AG10803 (cell line): ENCODE measurements at regions not wholly inside any gene's neighbourhood (a gene's known extent, or its start where the extent isn't known, plus 50 kb on each side); places are given as distances from the start of the nearest gene placed in this dataset.
"Not testable (repeated sequence)": the region's sequence is repeated elsewhere in the genome, so short reads cannot be mapped to it uniquely, and the experiment has no call there.

ENCODE experiments used
- DNase-seq: peaks from one replicate; pipeline ENCODE4 v3.0.0; 2010; ENCODE audit warnings: low read depth
- H3K4me3 ChIP-seq: 2 replicates; pipeline ENCODE4 v1.5.1; 2011; ENCODE audit warnings: mild to moderate bottlenecking, low read length, control low read depth
- TF ChIP-seq, protein P1 (sequence below): conservative IDR thresholded peaks from 2 replicates; pipeline ENCODE4 v1.5.1; 2011; ENCODE audit warnings: mild to moderate bottlenecking, low read length, control low read depth, inconsistent platforms

DNA sequence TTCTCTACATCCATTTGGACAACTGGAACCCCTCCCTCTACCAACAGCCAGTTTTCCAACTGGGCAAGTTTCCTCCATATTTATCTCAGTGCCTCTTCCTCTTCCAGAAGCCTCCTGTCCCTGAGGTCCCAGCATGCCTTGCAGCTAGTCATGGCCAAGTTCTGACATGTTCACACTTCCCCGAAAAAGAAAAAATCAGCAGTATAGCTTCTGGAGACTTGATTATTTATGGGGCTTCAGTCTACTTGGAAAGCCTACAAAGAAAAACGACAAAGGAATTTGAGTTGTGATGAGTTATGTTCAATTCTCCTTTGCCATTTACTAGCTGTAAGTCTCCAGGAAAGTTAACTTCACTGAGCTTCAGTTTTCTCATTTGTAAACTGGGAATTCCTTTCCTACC, 406.5 kb downstream of the MAFB start:
- no peak for DNase-seq
- TF ChIP-seq, protein P1, sequence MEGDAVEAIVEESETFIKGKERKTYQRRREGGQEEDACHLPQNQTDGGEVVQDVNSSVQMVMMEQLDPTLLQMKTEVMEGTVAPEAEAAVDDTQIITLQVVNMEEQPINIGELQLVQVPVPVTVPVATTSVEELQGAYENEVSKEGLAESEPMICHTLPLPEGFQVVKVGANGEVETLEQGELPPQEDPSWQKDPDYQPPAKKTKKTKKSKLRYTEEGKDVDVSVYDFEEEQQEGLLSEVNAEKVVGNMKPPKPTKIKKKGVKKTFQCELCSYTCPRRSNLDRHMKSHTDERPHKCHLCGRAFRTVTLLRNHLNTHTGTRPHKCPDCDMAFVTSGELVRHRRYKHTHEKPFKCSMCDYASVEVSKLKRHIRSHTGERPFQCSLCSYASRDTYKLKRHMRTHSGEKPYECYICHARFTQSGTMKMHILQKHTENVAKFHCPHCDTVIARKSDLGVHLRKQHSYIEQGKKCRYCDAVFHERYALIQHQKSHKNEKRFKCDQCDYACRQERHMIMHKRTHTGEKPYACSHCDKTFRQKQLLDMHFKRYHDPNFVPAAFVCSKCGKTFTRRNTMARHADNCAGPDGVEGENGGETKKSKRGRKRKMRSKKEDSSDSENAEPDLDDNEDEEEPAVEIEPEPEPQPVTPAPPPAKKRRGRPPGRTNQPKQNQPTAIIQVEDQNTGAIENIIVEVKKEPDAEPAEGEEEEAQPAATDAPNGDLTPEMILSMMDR, result no peak

DNA sequence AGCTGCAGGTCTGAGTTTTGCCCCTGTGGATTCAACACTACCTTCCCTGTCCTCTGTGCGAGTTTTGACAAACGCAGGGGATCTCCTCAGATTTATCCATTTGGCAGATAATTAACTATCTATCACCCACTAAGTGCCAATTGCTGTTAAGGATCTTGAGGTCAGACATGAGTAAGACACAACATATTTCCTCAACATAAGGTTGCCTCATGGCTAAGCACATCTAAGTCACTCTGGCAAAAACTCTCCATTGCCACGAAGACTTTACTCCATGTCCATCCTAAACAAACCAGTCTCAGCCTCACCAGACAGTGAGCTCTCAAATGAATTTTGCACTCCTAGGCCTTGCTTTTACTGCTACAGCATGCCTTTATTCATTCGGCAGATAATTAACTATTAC, 408.4 kb downstream of the MAFB start:
- TF ChIP-seq, protein P1, result no peak
- peak; percentile 35 for DNase-seq

More for the DNA sequence above, 406.5 kb downstream of the MAFB start:
- no peak overlapping the region for H3K4me3 ChIP-seq

DNA sequence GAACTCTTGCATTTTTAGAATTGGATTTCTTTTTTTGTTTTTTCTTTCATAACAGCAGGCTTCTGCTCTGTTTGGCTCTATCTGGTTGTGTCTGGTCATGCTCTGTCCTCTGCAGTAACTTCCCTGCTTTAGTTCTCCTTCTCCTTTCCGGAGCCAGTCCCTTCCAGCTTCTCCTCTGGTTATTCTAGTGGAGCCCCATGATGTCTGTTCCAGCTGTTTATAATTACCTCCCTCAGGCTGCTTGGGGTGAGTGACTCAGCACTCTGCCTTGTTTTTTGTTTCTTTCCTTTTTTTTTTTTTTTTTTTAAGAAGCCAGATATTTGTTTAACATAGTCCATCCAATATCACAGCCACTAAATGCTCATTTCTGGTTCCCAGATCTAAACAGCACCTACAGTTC, 409.6 kb downstream of the MAFB start:
- peak; percentile 94 for DNase-seq
- TF ChIP-seq, protein P1, result no peak
- no peak overlapping the region for H3K4me3 ChIP-seq

More for the DNA sequence above, 408.4 kb downstream of the MAFB start:
- no peak overlapping the region for H3K4me3 ChIP-seq

DNA sequence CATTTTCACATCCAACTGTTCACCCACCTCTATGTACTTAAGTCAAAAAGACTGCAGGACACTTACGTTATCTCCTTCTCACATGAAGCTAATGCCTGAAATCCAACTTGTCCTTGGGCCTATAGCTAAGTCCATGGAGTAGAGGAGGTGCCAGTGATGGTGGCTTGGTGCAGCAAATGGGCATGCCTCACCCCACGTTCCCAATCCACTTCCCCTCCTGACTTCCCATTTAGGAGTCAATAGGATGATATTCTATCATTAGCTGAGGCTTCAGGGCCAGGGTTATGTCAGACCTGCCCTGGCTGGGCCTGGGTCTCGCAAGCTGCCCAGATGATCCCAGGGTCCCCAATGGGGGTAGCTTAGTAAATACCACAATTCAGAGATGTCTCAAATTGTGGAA, 410.4 kb downstream of the MAFB start:
- H3K4me3 ChIP-seq, result no peak overlapping the region
- DNase-seq, result no peak
- TF ChIP-seq, protein P1, result no peak

DNA sequence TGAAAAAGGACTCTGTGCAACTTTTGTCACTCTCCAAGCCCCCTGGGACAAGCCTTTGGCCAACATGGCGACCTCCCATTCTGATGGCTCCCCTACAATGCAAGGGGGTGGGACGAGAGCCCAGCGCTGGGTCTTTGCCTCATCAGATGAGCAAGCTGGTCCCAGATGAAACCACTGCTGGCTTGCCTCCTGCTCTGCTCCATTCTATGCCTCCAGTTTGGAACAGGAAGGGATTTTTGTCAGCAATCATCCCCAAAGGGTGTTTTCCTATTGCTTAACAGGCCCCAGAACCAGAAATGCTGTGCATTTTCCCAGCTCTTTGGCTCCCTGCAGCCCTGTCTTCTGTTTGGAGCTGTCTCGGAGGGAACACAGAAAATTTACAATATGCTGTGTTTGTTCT, 412.7 kb downstream of the MAFB start:
- peak; percentile 35 for DNase-seq

DNA sequence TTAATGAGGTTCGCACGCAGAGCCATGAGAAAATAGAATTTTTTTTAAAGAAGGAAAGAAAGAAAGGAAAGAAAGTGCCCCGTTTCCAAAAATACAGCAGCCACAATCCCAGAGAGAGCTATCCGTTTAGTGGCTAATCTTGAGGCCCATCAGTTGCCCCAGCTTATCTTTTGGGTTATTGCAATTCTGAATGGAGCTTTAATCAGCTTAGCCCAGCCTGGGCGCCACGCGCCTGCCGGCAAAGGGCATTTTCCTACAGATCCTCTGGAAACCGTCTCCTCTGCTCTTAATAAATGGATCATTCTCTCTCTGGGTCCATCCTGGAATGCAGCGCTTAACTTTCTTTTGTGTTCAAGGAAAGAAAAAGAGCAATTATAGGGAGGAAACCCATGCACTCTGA, 413.3 kb downstream of the MAFB start:
- TF ChIP-seq, protein P1, result no peak
- H3K4me3 ChIP-seq, result no peak overlapping the region
- no peak for DNase-seq

More for the DNA sequence above, 412.7 kb downstream of the MAFB start:
- no peak overlapping the region for H3K4me3 ChIP-seq
- TF ChIP-seq, protein P1, result no peak

DNA sequence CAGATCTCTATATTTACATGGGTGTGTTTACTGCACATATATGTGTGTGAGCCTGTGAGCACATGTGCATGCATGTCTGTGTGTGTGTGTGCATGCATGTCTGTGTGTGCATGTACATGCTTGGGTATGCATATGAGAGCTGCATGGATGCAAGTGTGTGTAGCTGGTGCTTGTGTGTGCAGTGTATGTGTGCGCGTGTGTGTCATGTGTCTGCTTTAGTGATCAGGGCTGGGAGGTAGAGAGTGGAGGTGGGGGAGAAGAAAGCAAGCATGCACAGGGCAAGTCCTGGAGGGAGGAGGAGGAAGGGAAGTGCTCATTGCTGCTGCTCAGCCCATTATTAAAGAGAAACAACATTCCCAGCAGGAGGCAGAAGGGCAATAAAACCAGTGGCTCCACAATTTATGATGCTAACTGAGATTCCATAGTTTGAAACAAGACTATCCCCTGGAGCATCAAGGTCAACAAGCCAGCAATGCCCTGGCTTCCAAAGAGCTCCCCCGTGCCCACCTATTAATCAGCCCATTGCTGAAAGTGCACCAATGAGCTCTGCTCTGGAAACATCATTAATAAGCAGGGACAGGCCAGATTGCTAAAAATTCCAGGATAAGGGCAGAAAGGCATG, 414.0 kb downstream of the MAFB start:
- H3K4me3 ChIP-seq, result no peak overlapping the region
- no peak for DNase-seq
- TF ChIP-seq, protein P1, result no peak

DNA sequence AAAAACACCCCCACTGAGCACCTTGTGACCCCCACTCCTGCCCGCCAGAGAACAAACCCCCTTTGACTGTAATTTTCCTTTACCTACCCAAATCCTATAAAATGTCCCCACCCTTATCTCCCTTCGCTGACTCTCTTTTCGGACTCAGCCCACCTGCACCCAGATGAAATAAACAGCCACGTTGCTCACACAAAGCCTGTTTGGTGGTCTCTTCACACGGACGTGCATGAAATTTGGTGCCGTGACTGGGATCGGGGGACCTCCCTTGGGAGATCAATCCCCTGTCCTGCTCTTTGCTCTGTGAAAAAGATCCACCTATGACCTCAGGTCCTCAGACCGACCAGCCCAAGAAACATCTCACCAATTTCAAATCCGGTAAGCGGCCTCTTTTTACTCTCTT, 419.8 kb downstream of the MAFB start:
- DNase-seq, H3K4me3 ChIP-seq: not testable (repeated sequence)
